Epidermal melanocyte (primary cell): ENCODE measurements at regions not wholly inside any gene's neighbourhood (a gene's known extent, or its start where the extent isn't known, plus 50 kb on each side); places are given as distances from the start of the nearest gene placed in this dataset.
"Not testable (repeated sequence)": the region's sequence is repeated elsewhere in the genome, so short reads cannot be mapped to it uniquely, and the experiment has no call there.

ENCODE experiments used
- DNase-seq: peaks from one replicate; pipeline ENCODE4 v3.0.0; 2011; ENCODE audit warnings: low spot score; ENCODE audit not compliant: insufficient read length

DNA sequence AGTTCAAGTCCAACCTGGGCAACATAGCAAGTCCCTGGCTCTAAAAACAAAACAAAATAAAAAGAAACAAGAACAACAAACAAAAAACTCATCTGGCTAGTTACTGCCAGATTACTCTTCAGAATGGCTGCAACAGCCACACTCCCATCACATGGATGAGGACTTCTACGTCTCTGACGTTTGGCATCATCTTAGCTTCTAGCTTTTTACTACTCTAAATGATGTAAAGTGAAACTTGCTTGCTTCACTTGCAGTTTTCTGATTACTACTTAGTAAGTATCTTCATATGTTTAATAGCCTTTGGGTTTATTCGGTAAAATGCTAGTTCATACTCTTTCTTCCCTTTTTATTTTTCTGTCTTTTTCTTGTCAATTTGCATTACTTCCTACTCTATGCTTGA is 161.1 kb upstream of the CARMIL1 start:
- no peak for DNase-seq

DNA sequence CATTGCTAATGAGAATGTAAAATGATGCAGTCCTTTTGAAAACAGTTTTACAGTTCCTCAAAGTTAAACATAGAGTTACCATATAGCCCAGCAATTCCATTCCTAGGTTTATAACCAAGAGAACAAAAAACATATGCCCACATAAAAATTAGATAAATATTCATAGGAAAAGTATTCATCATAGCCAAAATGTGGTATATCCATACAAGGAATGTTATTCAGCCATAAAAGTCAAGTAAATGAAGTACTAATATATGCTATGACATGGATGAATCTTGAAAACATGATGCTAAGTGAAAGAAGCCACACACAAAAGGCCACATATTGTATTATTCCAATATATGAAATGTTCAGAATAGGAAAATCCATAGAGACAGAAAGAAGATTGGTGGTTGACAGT is 158.0 kb upstream of the CARMIL1 start:
- DNase-seq: no peak

DNA sequence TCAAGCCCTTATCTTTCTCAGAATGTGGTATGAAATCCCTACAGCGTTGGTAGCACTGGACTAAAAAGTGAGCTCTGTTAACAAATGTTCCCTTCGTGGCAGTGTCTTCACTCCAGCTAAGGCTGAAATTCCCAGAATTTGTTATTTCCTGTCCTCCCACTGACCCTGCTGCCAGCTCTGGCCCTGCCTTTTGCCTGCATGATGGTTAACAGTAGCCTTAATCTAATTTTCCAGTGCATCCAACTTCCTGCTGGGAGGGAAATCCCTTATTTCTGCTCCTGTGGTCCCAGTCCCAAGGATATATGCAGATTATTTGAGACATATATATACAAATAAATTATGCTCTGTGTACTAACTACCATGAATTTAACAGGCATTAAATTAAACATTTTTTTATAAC is 157.2 kb upstream of the CARMIL1 start:
- no peak for DNase-seq

DNA sequence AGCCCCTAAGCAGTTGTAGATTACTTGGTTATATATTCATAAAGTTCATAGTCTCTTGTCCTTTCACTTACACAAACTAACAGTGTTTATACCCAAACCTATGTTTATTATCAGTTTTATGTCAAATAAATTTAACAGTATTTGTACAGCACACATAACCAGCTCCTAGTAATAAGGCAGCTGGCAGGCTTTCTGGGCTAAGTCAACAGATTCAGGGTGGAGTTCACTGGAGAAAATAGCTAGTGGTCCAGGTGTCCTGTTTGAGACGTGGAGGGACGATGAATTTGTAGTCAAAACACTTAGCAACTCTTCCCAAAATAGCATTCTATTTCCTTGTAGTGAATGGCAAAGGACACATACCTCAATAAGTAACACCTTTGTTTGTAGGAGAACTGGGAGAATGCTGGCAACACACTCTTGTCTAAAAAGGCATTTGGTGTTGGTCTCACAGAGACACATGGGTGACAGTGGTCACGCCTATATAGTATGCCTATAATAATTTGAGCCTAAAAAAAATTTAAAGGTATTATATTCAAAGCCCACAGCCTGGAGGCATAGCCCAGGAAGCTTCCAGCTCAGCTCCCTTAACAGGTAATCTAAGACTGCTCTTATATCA is 156.4 kb upstream of the CARMIL1 start:
- DNase-seq: no peak

DNA sequence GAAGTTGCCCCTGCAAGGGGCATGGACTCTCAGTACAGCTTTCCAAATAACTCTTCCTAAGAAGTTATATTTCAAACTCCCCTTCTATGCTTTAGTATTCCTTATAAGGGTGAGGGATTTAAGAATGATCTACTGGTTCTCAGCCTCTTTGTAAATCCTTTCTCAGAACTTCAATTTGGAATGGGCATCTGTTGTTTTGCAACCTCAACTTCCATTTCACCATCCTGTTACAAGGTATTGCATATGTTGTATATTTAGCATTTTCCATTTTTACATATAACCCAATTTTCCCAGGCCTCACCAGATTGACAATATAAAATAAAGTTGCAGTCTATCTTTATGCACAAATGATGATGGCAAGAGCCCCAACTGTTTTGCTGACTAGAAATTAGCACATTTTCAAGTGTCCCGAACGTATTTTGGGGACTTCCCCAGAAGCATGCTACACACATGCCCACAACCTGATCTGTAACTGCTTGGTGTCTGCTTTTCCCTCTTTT is 154.9 kb upstream of the CARMIL1 start:
- no peak for DNase-seq

DNA sequence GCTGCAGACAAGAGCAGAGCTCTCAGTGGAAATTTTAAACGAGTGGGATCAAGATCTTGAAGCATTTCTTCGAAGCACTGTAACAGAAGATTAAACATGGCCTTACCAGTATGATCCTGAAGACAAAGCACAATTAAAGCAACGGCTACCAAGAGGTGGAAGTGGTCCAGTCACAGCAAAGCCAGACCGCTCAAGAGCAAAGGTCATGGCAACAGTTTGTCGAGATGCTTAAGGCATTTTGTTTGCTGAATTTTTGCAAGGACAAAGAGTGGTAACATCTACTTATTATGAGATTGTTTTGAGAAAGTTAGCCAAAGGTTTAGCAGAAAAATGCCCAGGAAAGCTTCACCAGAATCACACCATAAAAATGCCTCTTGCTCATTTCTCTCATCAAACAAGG is 153.4 kb upstream of the CARMIL1 start:
- no peak for DNase-seq

DNA sequence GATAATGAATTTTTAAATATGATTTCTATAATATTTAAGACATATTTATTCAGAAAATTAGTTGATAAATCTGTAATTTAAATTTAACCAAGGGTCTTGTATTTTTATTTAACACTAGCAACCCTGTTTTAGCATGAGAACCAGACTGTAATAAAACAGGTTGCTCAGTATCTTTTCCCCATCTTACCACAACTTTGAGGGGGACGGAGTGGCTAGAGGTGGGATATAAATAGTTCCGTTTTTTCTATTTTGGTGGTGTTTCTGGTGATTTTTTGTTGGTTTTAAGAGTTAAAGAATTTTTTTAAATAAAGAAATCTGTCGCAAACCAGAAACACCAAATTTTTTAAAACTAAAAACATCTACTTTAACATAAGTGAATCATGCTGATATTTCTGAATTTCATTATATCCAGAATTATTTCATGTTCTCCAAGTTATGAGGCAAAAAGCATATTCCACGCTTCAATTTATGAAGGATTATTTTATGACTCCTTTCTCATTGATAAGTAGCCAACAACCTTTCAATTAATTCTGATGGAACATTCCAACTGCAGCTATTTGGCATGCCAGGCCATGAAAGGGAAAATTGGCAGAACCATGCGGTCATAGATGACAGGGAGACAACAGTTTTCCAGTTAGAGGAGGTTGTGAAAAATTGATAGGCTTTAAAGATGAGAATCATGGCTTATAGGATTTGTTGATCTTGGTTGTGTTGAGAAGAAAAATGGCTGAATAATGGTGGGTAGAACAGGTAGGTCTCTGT is 151.9 kb upstream of the CARMIL1 start:
- no peak for DNase-seq

DNA sequence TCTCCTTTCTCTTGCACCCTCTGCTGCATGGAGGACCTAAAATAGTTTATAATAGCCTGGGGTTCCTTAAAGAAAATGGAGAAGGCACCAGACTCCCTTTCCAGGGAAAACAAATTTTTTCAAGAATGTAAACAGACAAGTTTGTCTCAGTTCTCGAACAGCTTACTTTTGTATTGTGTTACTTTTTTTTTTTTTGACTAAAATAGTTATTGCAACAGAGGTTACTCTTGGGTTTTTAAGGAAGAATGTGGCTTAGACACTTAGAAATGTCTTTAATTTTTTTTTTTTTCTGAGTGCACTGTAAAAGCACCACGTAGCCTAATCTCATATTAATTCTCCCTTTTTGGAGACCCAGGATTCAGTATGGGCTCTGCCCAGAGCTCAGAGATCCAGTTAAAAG is 148.7 kb upstream of the CARMIL1 start:
- DNase-seq: no peak

DNA sequence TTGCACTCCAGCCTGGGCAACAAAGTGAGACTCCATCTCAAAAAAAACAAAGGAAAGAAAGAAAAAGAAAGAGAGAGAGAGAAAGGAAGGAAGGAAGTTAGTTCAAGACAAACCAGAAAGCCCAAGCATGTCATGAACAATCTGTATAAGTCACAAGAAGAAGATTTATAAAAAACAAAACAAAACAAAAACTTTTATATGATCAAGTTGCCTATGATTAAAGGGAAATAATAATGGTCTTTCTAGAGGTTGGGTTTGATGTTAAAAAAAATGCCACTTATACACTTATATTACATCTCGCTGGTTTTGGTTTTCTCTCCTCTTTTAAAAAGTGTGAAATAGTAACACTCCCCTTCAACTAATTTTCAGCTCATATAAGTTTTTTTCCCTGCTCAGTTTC is 146.2 kb upstream of the CARMIL1 start:
- DNase-seq: no peak

DNA sequence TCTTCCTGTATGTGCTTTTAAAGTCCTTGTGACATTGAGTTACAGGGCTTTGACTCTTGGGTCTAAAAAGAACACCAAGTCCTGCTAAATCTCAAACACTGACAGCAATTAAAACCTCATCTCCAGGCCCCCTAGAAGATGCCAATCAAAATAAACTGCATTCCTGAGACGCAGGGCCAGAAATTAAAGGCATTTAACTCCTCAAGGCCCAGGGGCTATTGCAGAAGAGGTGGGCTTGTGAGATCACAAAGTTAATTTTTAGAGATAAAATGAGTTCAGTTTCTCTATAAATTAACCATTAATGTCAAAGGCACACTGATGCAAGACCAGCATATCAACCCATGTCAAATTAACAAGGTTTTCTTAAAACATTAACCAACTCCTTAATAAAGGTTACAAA is 145.6 kb upstream of the CARMIL1 start:
- DNase-seq: no peak

DNA sequence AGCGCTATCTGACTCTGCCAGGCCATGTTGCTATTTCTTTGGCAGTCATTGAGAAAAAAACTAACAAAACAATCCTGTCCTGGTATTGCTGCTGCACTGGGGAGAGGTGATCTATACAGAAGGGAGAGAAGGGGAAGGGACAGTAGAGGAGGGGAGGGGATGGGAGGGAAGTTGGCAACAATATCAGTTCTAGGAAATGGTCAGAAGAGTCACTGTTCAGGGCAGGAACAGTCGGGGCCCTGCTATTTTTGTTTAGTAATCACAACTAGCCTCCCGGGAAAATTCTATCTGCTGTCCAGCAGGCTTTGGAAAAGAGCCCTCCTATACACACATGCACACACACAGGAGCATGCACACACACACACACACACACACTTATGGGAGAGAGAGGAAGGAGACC is 142.3 kb upstream of the CARMIL1 start:
- DNase-seq: no peak

DNA sequence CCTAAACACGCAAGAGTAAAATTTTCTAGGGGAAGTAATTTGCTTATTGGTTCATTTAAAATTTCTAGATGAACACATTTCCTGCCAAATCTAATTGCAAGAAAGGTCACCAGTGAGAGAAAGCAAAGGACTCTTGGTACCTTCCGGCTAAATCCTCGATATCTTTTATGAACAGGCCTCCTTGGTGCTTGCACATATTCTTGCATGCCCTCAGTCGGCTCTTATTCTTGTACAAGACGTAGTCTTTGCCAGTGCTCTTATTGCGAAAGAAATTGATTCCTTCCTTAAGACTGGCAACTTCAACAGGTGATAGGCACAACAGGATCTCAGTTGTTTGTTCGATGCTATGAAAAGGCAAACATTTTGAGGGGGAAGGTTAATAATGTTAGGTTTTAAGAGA is 141.7 kb upstream of the CARMIL1 start:
- DNase-seq: no peak

DNA sequence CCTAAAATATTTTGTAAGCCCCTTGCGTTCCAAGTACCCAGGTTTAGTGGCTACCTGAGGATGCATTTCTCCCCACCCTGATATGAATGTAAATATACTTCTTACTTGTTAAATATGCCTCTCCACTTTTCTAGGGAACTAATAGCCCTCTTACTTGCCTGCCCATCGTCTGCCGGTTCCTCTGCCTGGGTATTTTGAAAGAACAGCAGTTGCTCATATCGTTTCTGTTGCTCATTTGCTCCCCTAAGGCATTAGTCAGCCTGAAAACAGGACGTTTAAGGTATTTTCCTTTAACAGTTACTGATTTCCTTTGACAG is 141.3 kb upstream of the CARMIL1 start:
- no peak for DNase-seq

DNA sequence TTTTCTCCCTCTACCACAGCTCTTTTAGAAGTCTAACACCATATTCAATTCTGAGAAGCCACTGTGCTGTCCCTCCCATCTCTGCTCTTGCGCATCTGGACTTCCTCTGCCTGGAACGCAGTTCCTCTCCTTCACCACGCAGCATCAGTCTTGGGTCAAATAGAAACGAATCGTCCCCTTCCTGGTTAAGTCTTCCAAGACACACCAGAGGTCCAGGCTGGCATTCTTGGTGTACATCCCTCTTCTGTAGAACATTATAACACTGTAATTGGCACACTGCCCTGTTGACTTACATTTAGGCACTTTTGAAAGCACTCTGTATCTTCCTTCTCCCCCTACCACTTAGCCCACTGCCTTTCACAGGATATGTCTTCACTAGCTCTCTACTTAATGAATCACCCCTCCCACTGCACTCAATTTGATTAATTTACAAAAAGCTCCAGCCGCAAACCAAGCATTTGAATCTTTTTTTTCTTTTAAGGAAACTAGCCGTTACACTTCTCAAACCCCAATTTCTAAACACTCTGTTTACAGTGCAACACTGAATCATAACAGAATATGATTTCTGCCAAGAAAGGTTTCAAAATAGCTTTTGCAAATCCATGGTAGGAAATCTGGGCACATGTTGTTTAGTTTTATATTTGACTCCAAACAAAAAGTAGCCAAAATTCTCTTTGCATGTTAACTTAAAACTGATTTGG is 140.8 kb upstream of the CARMIL1 start:
- peak; percentile 57 for DNase-seq

DNA sequence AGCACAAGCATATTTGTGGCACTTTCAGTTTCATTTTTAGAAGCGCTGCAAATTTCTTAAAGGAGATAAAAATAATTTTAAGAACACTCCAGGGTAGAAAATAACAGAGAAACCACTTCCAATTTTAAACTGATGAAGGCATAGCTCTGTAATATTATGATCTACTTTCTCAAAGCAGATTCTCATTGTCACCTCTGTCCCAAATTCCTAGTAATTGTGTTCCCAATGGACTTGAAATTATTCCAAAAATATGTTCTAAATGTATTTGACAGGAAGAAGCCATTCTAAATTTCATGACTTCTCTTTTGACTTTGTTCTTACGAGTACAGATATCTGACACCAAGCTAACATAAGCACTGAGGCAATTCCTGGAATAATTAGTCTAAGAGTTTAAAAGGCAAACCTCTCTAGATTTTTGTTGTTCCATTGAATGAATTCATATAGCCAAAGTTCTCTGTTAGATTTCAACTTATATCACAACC is 140.2 kb upstream of the CARMIL1 start:
- DNase-seq: no peak

DNA sequence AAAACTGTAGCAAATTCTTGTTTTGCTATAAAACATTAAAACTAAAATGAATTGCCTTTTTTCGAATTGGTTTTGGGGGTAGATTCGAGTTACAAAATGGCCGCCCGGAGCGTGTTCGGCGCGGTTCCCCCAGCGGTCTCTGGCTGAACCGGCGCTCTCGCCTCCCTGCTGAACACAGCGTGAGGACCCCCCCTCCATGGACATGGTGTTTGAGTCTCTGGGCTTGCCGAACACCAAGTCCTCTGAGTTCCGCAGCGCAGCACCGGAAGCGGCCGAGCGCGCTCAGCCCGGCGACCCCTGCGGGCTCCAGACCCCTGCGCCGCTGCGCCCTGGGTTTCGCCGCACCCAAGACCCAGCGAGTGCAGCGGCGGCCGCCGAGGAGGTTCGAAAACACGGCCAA is 139.6 kb upstream of the CARMIL1 start:
- not testable (repeated sequence) for DNase-seq

DNA sequence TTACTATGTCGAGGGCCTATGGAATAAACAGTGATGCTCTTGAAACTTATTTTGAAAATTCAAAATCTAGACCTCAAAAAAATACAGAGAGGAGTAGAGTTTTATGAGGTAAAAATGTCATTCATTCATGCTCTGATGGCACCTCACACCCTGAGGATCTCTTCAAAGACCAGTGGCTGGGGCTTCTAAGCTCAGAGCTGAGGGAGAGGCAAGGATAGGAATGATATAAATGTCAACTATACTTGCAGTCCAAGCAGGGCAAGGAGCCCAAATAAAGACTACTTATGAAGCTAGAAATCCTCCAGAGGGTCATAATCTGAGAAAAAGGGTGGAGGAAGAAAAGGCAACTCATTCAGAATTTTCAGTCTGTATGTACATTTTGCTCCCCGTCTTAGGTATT is 136.7 kb upstream of the CARMIL1 start:
- DNase-seq: no peak

DNA sequence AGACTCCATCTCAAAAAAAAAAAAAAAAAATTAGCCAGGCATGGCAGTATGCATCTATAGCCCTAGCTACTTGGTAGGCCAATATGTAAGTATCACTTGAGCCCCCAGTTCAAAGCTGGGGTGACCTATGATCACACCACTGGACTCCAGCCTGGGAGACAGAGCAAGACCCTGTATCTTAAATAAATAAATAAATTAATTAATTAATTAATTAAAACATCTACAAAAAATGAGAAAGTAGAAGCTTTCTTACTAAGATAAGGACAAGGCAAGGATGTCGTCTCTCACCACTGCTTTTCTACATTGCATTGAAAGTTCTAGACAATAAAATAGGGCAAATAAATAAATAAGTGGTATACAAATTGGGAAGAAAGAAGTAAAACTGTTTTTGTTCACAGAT is 134.3 kb upstream of the CARMIL1 start:
- DNase-seq: no peak

DNA sequence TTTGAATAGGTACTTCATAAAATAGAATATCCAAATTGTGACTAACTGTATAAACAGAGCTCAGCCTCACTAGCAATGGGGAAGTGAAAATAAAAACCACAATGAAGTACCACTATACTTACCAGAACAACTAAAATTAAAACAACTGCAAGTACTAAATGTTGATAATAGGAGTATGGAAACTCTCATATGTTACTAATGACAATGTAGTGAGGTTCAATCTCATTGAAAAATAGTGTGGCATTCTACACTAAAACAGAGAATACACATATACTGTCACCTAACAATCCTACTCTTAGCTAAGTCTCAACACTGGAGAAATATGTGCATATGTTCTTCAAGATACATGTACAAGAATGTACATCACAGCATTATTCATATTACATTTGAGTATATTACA is 132.0 kb upstream of the CARMIL1 start:
- no peak for DNase-seq

DNA sequence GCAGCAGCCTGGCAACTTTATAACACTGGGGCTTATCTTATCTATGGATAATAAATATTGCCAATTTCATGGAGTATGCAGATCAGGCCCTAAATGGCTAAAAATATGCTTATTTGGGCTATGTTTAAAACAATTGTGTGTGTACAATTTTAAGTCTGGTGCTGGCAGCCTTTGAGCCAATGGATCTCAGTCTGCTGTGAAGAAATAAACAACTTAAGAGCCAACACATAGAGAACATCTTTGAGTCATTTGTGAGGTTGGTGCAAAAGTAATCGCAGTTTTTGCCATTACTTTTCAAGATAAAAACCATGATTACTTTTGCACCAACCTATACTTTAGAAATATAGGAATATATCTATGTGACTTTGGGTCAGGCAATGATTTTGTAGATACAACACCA is 129.1 kb upstream of the CARMIL1 start:
- no peak for DNase-seq

DNA sequence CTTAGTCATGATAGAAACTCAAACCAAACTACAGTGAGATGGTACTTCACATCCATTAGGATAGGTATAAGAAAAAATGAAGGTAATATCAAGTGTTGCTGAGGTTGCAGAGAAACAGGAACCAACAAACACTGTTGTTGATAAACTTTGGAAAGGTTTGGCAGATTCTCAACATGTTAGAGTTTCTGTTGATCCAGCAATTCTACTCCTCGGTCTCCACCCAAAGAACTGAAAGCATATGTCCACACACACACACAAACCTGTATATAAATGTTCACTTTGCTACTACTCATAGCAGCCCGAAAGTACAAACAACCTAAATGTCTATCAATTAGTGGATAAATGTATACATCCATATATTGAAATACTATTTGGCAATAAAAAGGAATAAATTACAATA is 128.3 kb upstream of the CARMIL1 start:
- DNase-seq: no peak

DNA sequence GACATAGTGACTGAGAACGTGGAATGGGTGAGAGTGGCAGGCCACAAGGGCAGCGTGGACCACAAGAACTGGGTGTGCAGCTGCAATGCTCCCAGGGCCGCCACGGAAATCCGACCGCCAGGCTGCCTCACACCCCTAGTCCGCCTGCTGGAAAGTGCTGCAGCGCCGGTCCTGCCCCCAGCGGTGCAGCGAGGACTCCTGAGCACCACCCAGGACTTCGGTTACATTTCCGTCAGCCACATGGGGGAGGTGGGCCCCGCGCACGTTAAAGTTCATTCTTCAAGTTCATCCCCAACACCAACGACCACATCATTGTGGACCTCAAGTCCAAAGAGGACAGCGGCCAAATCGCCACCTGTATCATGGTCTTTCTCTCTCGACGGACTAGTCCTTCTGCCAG is 126.1 kb upstream of the CARMIL1 start:
- DNase-seq: no peak
